HepG2 (cell line): ENCODE measurements at regions not wholly inside any gene's neighbourhood (a gene's known extent, or its start where the extent isn't known, plus 50 kb on each side); places are given as distances from the start of the nearest gene placed in this dataset.
"Not testable (repeated sequence)": the region's sequence is repeated elsewhere in the genome, so short reads cannot be mapped to it uniquely, and the experiment has no call there.

ENCODE experiments used
- ATAC-seq: fragments of 200-7000 bp; cut with Tn5 transposase; 3 replicates; pipeline ENCODE4 v1.9.1; 2020; ENCODE audit warnings: mild to moderate bottlenecking, moderate library complexity
- BruUV-seq: library from RNA; stranded (reverse); fragments of 400-500 nt; replicated peaks from 2 replicates; lab custom pipeline; 2021; lab: Mats Ljungman, UMichigan
- CTCF ChIA-PET: fragments of 300-600 bp; formaldehyde crosslinking; extraction: SDS; loops from one replicate; lab custom pipeline; 2021; ENCODE audit warnings: low total read pairs, inconsistent platforms, low intra/inter-chr PET ratio; lab: Yijun Ruan, JAX
- POLR2A ChIA-PET: fragments of 350-600 bp; sonication (Branson Sonifier 250); formaldehyde crosslinking; loops from one replicate; lab custom pipeline; 2020; ENCODE audit warnings: antibody characterized with exemption, inconsistent platforms; lab: Yijun Ruan, JAX
- DNase-seq: peaks from one replicate; pipeline ENCODE4 v3.0.0-alpha.2; 2015; ENCODE audit warnings: low spot score
- FAIRE-seq: peaks from 3 replicates; lab custom pipeline; 2011; peaks lifted over from hg19 to GRCh38; lab: Jason Lieb, UNC
- H2AFZ ChIP-seq: one replicate; pipeline ENCODE4 v1.6.1; 2011; ENCODE audit warnings: low read length, inconsistent platforms
- H3K27ac ChIP-seq: fragments of 300-600 bp; 3 replicates; pipeline ENCODE4 v1.8.0; 2011; ENCODE audit warnings: mixed run types, mild to moderate bottlenecking, mixed read lengths, low read length, inconsistent platforms; ENCODE audit not compliant: insufficient read depth; ENCODE audit errors: extremely low read length
- H3K27me3 ChIP-seq, 2 experiments: fragments of 200-600 bp in 1 of 2; 2 replicates in 1 of 2; 3 replicates in 1 of 2; pipeline versions ENCODE4 v1.6.0 to v1.8.0; 2011; ENCODE audit warnings: low read length in 2 of 2, mild to moderate bottlenecking in 2 of 2, moderate library complexity in 2 of 2, inconsistent platforms in 1 of 2; ENCODE audit not compliant: insufficient read depth in 2 of 2, control insufficient read depth in 1 of 2
- H3K36me3 ChIP-seq, 2 experiments: fragments of 200-600 bp in 1 of 2; replicated peaks in 1 of 2; 2 replicates in 1 of 2; 3 replicates in 1 of 2; pipeline versions ENCODE4 v1.5.1 to v1.8.0; 2011; ENCODE audit warnings: low read length in 2 of 2, inconsistent platforms in 1 of 2; ENCODE audit not compliant: insufficient read depth in 2 of 2, control insufficient read depth in 1 of 2
- H3K4me1 ChIP-seq: 2 replicates; pipeline ENCODE4 v1.5.1; 2012; ENCODE audit warnings: low read length, inconsistent platforms; ENCODE audit not compliant: insufficient read depth
- H3K4me2 ChIP-seq: 2 replicates; pipeline ENCODE4 v1.6.0; 2011; ENCODE audit warnings: low read depth, low read length, inconsistent platforms
- H3K4me3 ChIP-seq, 3 experiments: fragments of 200-600 bp in 1 of 3; sonication (generic), shearing (Covaris generic) in 1 of 3; replicated peaks in 1 of 3; 2 replicates each; pipeline ENCODE4 v1.5.1; 2011 to 2016; ENCODE audit warnings: low read length in 3 of 3, inconsistent platforms in 2 of 3, low read depth in 2 of 3, mild to moderate bottlenecking in 2 of 3, control low read depth in 1 of 3, mixed read lengths in 1 of 3; ENCODE audit not compliant: insufficient read depth in 1 of 3
- H3K79me2 ChIP-seq: one replicate; pipeline ENCODE4 v1.6.1; 2011; ENCODE audit warnings: low read length, inconsistent platforms; ENCODE audit not compliant: insufficient read depth
- H3K9ac ChIP-seq: 2 replicates; pipeline ENCODE4 v1.6.0; 2011; ENCODE audit warnings: mild to moderate bottlenecking, low read depth, low read length, inconsistent platforms; ENCODE audit not compliant: insufficient read depth
- H3K9me3 ChIP-seq: 2 replicates; pipeline ENCODE4 v1.5.1; 2012; ENCODE audit warnings: mild to moderate bottlenecking, low read length
- H4K20me1 ChIP-seq: 2 replicates; pipeline ENCODE4 v1.6.0; 2011; ENCODE audit warnings: inconsistent platforms, mild to moderate bottlenecking, low read length, moderate library complexity; ENCODE audit not compliant: insufficient read depth
- GATA4 ChIP-seq: sonication (generic); IDR thresholded peaks from 2 replicates; pipeline ENCODE4 v1.6.1; 2016; ENCODE audit warnings: antibody characterized with exemption, low read depth, borderline replicate concordance
- MAFF ChIP-seq: IDR thresholded peaks from 2 replicates; pipeline ENCODE4 v1.6.1; 2011; ENCODE audit warnings: low read depth, low read length, improper control_type of control experiment
- MAFK ChIP-seq, 2 experiments: IDR thresholded peaks in 1 of 2; conservative IDR thresholded peaks in 1 of 2; 2 replicates each; pipeline ENCODE4 v1.6.1; 2011; ENCODE audit warnings: improper control_type of control experiment in 2 of 2, low read length in 2 of 2
- WGBS: methylation state at CpG from one replicate; pipeline ENCODE4 v1.1.6; 2017; ENCODE audit warnings: low lambda C conversion rate; 5-methylcytosine and 5-hydroxymethylcytosine counted together
- in situ Hi-C: cut with HindIII; loops from 2 replicates; pipeline ENCODE4 v1.10.0; 2017; ENCODE audit warnings: low pct_unique_long_range_greater_than_20kb; ENCODE audit not compliant: extremely low pct_ligation_motif_present
- intact Hi-C: fragments of 100-400 bp; cut with micrococcal nuclease; formaldehyde crosslinking; loops from one replicate; pipeline ENCODE4 v1.10.0; 2022; ENCODE audit not compliant: unreplicated experiment

GRCh38 chr12:126979564-126979963 lies 1287.4 kb upstream of the TMEM132C start:
- H3K4me3 ChIP-seq, H3K79me2 ChIP-seq, CTCF ChIA-PET, BruUV-seq, H3K4me2 ChIP-seq, H3K36me3 ChIP-seq, in situ Hi-C loops, FAIRE-seq, H3K27ac ChIP-seq, H3K9ac ChIP-seq, ATAC-seq, DNase-seq, H3K27me3 ChIP-seq, intact Hi-C loops, POLR2A ChIA-PET, H4K20me1 ChIP-seq, H3K4me1 ChIP-seq, H2AFZ ChIP-seq: not testable (repeated sequence)
- WGBS = 11% methylated on average over 2 of the region's 2 CpGs
- peaks cover 77% of the 10 kb centered on the region for H3K9me3 ChIP-seq

- CTCF ChIA-PET = no interaction called here
- FAIRE-seq (no peak), DNase-seq (no peak), ATAC-seq (no peak)
- no peak overlapping the region for H3K27ac ChIP-seq
- H3K79me2 ChIP-seq = no peaks in the 10 kb centered on the region
- POLR2A ChIA-PET = no interaction called here
- no peak overlapping the region for H3K4me2 ChIP-seq
- no peaks in the 10 kb centered on the region for H4K20me1 ChIP-seq
- no peak overlapping the region for H3K9ac ChIP-seq
- H3K36me3 ChIP-seq = no peaks in the 10 kb centered on the region
- no peaks in the 10 kb centered on the region for H3K4me1 ChIP-seq
- H2AFZ ChIP-seq = no peak overlapping the region
- no peak overlapping the region for H3K4me3 ChIP-seq
- in situ Hi-C loops (no loop called here), intact Hi-C loops (no loop called here)
- TF ChIP-seq MAFK (conservative IDR thresholded peaks at IDR 0.05 in 1 of 2, IDR thresholded peaks at IDR 0.05 in 1 of 2; ENCODE audit: low read length in 2 of 2) (peak; percentile 69 to 75), GATA4 (no peak), MAFF (peak; percentile 64; the same call in 1 of the 2 replicates)
- no TSS peak for BruUV-seq
- H3K9me3 ChIP-seq = peaks cover 87% of the 10 kb centered on the region
- no peaks in the 10 kb centered on the region for H3K27me3 ChIP-seq
- 0% methylated on average over 1 of the region's 1 CpG for WGBS
Observed at GRCh38 chr12:126982707-126983106, 1284.3 kb upstream of the TMEM132C start.

- DNase-seq, in situ Hi-C loops, H3K9ac ChIP-seq, intact Hi-C loops, CTCF ChIA-PET, H3K4me3 ChIP-seq, ATAC-seq, H3K27me3 ChIP-seq, H3K79me2 ChIP-seq, FAIRE-seq, H3K36me3 ChIP-seq, POLR2A ChIA-PET, H3K27ac ChIP-seq, BruUV-seq, H2AFZ ChIP-seq, H3K4me2 ChIP-seq, H4K20me1 ChIP-seq, H3K4me1 ChIP-seq: not testable (repeated sequence)
- WGBS = 2% methylated on average over 2 of the region's 2 CpGs
- peaks cover 87% of the 10 kb centered on the region for H3K9me3 ChIP-seq
Observed at GRCh38 chr12:126983735-126984134, 1283.2 kb upstream of the TMEM132C start.

- H2AFZ ChIP-seq, FAIRE-seq, CTCF ChIA-PET, H3K4me1 ChIP-seq, DNase-seq, in situ Hi-C loops, H3K27ac ChIP-seq, H3K27me3 ChIP-seq, H3K79me2 ChIP-seq, BruUV-seq, ATAC-seq, H3K9ac ChIP-seq, intact Hi-C loops, H3K4me2 ChIP-seq, H4K20me1 ChIP-seq, POLR2A ChIA-PET, H3K4me3 ChIP-seq, H3K36me3 ChIP-seq: not testable (repeated sequence)
- peaks cover 88% of the 10 kb centered on the region for H3K9me3 ChIP-seq
Observed at GRCh38 chr12:126985663-126986062, 1281.3 kb upstream of the TMEM132C start.
